ENCODE measurements at regions not wholly inside any gene's neighbourhood (a gene's known extent, or its start where the extent isn't known, plus 50 kb on each side); places are given as distances from the start of the nearest gene placed in this dataset.

- Histone ChIP-seq H3K79me2 (no peaks in the 10 kb centered on the region), H3K9me3 (ENCODE audit: low read depth) (no peaks in the 10 kb centered on the region), H3K4me2 (no peak overlapping the region), H3K27me3 (no peaks in the 10 kb centered on the region), H3K36me3 (replicated peaks; ENCODE audit: insufficient read depth, low read depth) (no peaks in the 10 kb centered on the region), H3K4me1 (ENCODE audit: insufficient read depth) (peaks cover 33% of the 10 kb centered on the region), H4K20me1 (ENCODE audit: insufficient read depth, poor library complexity, severe bottlenecking) (no peaks in the 10 kb centered on the region), H2AFZ (no peak overlapping the region), H3K4me3 (no peak overlapping the region), H3K27ac (peak overlapping the region; percentile 79), H3K9me2 (replicated peaks; ENCODE audit: insufficient read depth) (no peaks in the 10 kb centered on the region)
- no peak for TF ChIP-seq EZH2phosphoT487 (IDR thresholded peaks at IDR 0.05; ENCODE audit: low read depth, severe bottlenecking, unreplicated experiment)
- TF ChIP-seq, protein P1, sequence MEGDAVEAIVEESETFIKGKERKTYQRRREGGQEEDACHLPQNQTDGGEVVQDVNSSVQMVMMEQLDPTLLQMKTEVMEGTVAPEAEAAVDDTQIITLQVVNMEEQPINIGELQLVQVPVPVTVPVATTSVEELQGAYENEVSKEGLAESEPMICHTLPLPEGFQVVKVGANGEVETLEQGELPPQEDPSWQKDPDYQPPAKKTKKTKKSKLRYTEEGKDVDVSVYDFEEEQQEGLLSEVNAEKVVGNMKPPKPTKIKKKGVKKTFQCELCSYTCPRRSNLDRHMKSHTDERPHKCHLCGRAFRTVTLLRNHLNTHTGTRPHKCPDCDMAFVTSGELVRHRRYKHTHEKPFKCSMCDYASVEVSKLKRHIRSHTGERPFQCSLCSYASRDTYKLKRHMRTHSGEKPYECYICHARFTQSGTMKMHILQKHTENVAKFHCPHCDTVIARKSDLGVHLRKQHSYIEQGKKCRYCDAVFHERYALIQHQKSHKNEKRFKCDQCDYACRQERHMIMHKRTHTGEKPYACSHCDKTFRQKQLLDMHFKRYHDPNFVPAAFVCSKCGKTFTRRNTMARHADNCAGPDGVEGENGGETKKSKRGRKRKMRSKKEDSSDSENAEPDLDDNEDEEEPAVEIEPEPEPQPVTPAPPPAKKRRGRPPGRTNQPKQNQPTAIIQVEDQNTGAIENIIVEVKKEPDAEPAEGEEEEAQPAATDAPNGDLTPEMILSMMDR (IDR thresholded peaks at IDR 0.05; ENCODE audit: poor library complexity), result no peak
- TF ChIP-seq EZH2 (IDR thresholded peaks at IDR 0.05; ENCODE audit: borderline replicate concordance), result no peak
- 58% methylated on average over 2 of the region's 2 CpGs for WGBS (ENCODE audit: low lambda C conversion rate, missing lambda C conversion rate)
- peak; percentile 68 for DNase-seq (ENCODE audit: low spot score)
Measured at GRCh38 chr3:8445861-8446260, 55.8 kb upstream of the LMCD1 start.

GRCh38 chr3:8446845-8447244 is 54.8 kb upstream of the LMCD1 start:
- H3K4me1 ChIP-seq (ENCODE audit: insufficient read depth), result peaks cover 33% of the 10 kb centered on the region
- no peaks in the 10 kb centered on the region for H4K20me1 ChIP-seq (ENCODE audit: insufficient read depth, poor library complexity, severe bottlenecking)
- no peaks in the 10 kb centered on the region for H3K9me2 ChIP-seq (replicated peaks; ENCODE audit: insufficient read depth)
- H3K36me3 ChIP-seq (replicated peaks; ENCODE audit: insufficient read depth, low read depth), result no peaks in the 10 kb centered on the region
- TF ChIP-seq, protein P1 (IDR thresholded peaks at IDR 0.05; ENCODE audit: poor library complexity), result no peak
- TF ChIP-seq EZH2phosphoT487 (IDR thresholded peaks at IDR 0.05; ENCODE audit: low read depth, severe bottlenecking, unreplicated experiment) (no peak), EZH2 (IDR thresholded peaks at IDR 0.05; ENCODE audit: borderline replicate concordance) (no peak)
- WGBS (ENCODE audit: low lambda C conversion rate, missing lambda C conversion rate), result 93% methylated on average over 2 of the region's 2 CpGs
- H3K27ac ChIP-seq, result no peak overlapping the region
- H3K27me3 ChIP-seq, result no peaks in the 10 kb centered on the region
- DNase-seq (ENCODE audit: low spot score), result no peak
- H3K79me2 ChIP-seq, result no peaks in the 10 kb centered on the region
- H2AFZ ChIP-seq, result no peak overlapping the region
- no peak overlapping the region for H3K4me3 ChIP-seq
- H3K9me3 ChIP-seq (ENCODE audit: low read depth), result no peaks in the 10 kb centered on the region
- no peak overlapping the region for H3K4me2 ChIP-seq

DNA sequence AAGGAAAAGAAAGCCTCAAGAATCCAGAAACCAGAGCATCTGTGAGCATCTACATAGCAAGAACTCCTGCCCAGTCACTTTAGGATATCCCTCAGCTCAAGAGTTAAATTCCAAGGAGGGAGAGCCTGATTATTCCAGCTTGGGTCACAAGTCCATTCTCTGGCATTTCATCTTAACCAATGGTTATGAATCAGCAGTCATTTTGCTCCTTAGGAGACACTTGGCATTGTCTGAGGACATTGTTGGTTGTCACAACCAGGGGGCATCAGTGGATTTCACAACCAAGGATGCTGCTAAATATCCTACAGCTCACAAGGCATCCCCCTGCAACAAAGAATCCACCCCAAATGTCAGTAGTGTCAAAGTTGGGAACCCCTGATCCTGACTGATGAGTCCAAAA is 51.0 kb upstream of the LMCD1 start:
- TF ChIP-seq EZH2phosphoT487 (IDR thresholded peaks at IDR 0.05; ENCODE audit: low read depth, severe bottlenecking, unreplicated experiment), result no peak
- TF ChIP-seq, protein P1 (IDR thresholded peaks at IDR 0.05; ENCODE audit: poor library complexity), result no peak
- TF ChIP-seq EZH2 (IDR thresholded peaks at IDR 0.05; ENCODE audit: borderline replicate concordance), result no peak
- DNase-seq (ENCODE audit: low spot score), result no peak
- H3K4me2 ChIP-seq, result no peak overlapping the region

GRCh38 chr3:8451696-8452095 is 49.9 kb upstream of the LMCD1 start:
- Histone ChIP-seq H3K4me1 (ENCODE audit: insufficient read depth) (no peaks in the 10 kb centered on the region), H3K79me2 (no peaks in the 10 kb centered on the region), H3K4me2 (no peak overlapping the region), H3K9me2 (replicated peaks; ENCODE audit: insufficient read depth) (no peaks in the 10 kb centered on the region), H3K4me3 (no peak overlapping the region), H2AFZ (no peak overlapping the region), H3K27ac (no peak overlapping the region), H4K20me1 (ENCODE audit: insufficient read depth, poor library complexity, severe bottlenecking) (no peaks in the 10 kb centered on the region), H3K36me3 (replicated peaks; ENCODE audit: insufficient read depth, low read depth) (no peaks in the 10 kb centered on the region), H3K27me3 (no peaks in the 10 kb centered on the region), H3K9me3 (ENCODE audit: low read depth) (no peaks in the 10 kb centered on the region)
- TF ChIP-seq EZH2phosphoT487 (IDR thresholded peaks at IDR 0.05; ENCODE audit: low read depth, severe bottlenecking, unreplicated experiment) (no peak), EZH2 (IDR thresholded peaks at IDR 0.05; ENCODE audit: borderline replicate concordance) (no peak)
- TF ChIP-seq, protein P1 (IDR thresholded peaks at IDR 0.05; ENCODE audit: poor library complexity), result no peak
- WGBS (ENCODE audit: low lambda C conversion rate, missing lambda C conversion rate), result 87% methylated on average over 4 of the region's 4 CpGs
- DNase-seq (ENCODE audit: low spot score), result no peak

More for the DNA sequence above, 51.0 kb upstream of the LMCD1 start:
- Histone ChIP-seq H3K9me2 (replicated peaks; ENCODE audit: insufficient read depth) (no peaks in the 10 kb centered on the region), H3K4me3 (no peak overlapping the region), H3K4me1 (ENCODE audit: insufficient read depth) (peaks cover 1% of the 10 kb centered on the region), H3K9me3 (ENCODE audit: low read depth) (no peaks in the 10 kb centered on the region), H3K27me3 (no peaks in the 10 kb centered on the region), H4K20me1 (ENCODE audit: insufficient read depth, poor library complexity, severe bottlenecking) (no peaks in the 10 kb centered on the region), H3K36me3 (replicated peaks; ENCODE audit: insufficient read depth, low read depth) (no peaks in the 10 kb centered on the region), H3K27ac (no peak overlapping the region), H3K79me2 (no peaks in the 10 kb centered on the region), H2AFZ (no peak overlapping the region)
